HG02852 (cell line): ENCODE measurements at regions not wholly inside any gene's neighbourhood (a gene's known extent, or its start where the extent isn't known, plus 50 kb on each side); places are given as distances from the start of the nearest gene placed in this dataset.

Source experiments
- ATAC-seq: cut with Tn5 transposase; IDR thresholded peaks from one replicate; pipeline ENCODE4 v1.9.1; 2021; ENCODE audit warnings: mild to moderate bottlenecking, moderate library complexity; ENCODE audit not compliant: unreplicated experiment

DNA sequence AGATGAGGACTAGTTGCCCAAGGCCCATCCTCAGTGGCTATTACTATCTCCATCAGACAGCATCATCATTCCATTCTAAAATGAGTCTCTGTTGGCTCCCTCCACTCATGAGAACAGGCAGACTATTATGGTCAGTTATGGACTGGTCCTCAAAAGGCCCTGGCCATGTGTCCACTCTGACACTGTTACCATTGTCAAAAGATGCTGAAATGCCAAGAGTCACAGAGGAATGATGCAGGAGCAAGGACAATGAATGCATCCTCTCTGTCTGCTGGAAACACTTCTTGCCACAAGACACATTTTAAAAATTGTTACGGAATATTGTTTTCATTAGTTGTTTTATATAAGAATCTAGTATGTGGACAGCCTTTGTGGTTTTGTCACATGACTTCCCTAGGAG is 53.3 kb upstream of the STT3B start:
- ATAC-seq = no peak

DNA sequence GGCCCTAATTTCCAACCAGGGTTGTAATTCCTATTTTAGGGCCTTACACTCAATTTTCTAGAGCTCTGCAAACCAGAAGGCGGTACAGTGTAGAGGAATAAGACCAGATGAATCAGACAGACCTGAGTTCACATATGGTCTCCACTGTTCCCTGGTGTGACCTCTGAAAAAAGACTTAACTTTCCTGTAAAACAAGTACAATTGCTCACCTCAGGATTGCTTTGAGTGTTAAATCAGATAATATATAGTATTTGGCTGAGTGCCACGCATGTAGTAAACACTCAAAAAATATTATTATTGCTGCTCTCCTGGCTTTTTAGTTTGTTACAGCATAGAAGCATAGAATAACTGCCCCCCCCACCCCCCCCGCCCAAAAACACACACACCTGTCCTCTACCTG is 51.0 kb upstream of the STT3B start:
- no peak for ATAC-seq

DNA sequence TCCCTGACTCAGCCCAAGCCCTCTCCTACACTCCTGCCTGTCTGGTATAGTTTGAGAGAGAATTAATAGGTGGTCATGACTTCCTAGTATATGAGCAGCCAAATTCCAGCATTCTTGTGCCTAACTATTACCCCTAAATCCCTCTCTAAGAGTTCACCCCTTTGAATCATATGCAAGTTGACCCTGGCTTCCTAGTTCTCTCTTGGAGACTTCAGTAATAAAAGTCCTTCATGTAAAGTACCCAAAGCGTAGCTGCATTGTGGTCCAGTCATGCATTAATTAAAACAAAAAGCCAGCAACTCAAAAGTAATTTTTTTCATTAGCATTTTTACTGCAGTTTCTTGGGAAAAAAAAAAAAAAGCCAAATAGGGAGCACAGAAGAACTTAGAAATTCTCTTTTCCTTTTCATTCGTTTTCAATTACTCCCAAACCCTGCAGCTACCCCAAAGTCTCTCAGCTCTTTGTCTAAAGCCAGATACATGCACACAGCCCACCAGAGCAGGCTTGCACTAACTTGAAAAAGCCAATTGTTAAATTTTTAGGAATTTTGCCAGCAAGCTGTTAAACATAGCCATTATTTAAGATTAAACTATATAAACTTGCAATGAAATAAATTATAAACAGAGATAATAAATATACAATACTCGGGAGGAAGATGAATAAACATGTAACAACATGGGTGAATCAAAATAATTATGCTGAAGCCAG is 50.1 kb upstream of the STT3B start:
- no peak for ATAC-seq
